DND-41 (cell line): ENCODE measurements at regions not wholly inside any gene's neighbourhood (a gene's known extent, or its start where the extent isn't known, plus 50 kb on each side); places are given as distances from the start of the nearest gene placed in this dataset.

Experiments used
- ATAC-seq: fragments of 200-7000 bp; cut with Tn5 transposase; 3 replicates; pipeline ENCODE4 v1.9.1; 2021; ENCODE audit warnings: low read depth; ENCODE audit not compliant: insufficient read depth
- DNase-seq: peaks from one replicate; pipeline ENCODE4 v3.0.0-alpha.2; 2020
- H2AFZ ChIP-seq: 2 replicates; pipeline ENCODE4 v1.6.0; 2012; ENCODE audit warnings: low read depth, low read length
- H3K27ac ChIP-seq: 2 replicates; pipeline ENCODE4 v1.5.1; 2012; ENCODE audit warnings: low read length, inconsistent platforms
- H3K27me3 ChIP-seq: fragments of 200-600 bp; sonication (generic); 2 replicates; pipeline ENCODE4 v1.6.0; 2012; ENCODE audit warnings: low read length, mild to moderate bottlenecking, inconsistent platforms; ENCODE audit not compliant: insufficient read depth, poor library complexity
- H3K36me3 ChIP-seq: 2 replicates; pipeline ENCODE4 v1.5.1; 2012; ENCODE audit warnings: low read length, inconsistent platforms; ENCODE audit not compliant: insufficient read depth
- H3K4me1 ChIP-seq: 2 replicates; pipeline ENCODE4 v1.5.1; 2012; ENCODE audit warnings: mild to moderate bottlenecking, low read length; ENCODE audit not compliant: insufficient read depth
- H3K4me2 ChIP-seq: 2 replicates; pipeline ENCODE4 v1.6.0; 2012; ENCODE audit warnings: mild to moderate bottlenecking, moderate library complexity, low read length, inconsistent platforms; ENCODE audit not compliant: insufficient read depth
- H3K4me3 ChIP-seq, 2 experiments: fragments of 200-600 bp in 1 of 2; shearing (Covaris generic) in 1 of 2; 2 replicates each; pipeline ENCODE4 v1.5.1; 2012 to 2016; ENCODE audit warnings: inconsistent platforms in 2 of 2, low read length in 2 of 2, mild to moderate bottlenecking in 2 of 2, low read depth in 1 of 2, moderate library complexity in 1 of 2
- H3K79me2 ChIP-seq: 2 replicates; pipeline ENCODE4 v1.6.0; 2012; ENCODE audit warnings: low read length, inconsistent platforms; ENCODE audit not compliant: insufficient read depth
- H3K9ac ChIP-seq: 2 replicates; pipeline ENCODE4 v1.6.0; 2012; ENCODE audit warnings: low read depth, mild to moderate bottlenecking, inconsistent platforms, low read length, moderate library complexity
- H3K9me3 ChIP-seq: 2 replicates; pipeline ENCODE4 v1.5.1; 2012; ENCODE audit warnings: low read length, moderate library complexity, mild to moderate bottlenecking, inconsistent platforms; ENCODE audit not compliant: insufficient read depth, severe bottlenecking
- H4K20me1 ChIP-seq: 2 replicates; pipeline ENCODE4 v1.6.0; 2012; ENCODE audit warnings: low read length; ENCODE audit not compliant: insufficient read depth
- EZH2 ChIP-seq: IDR thresholded peaks from 3 replicates; pipeline ENCODE4 v1.6.1; 2012; ENCODE audit warnings: borderline replicate concordance, low read depth, mild to moderate bottlenecking, moderate library complexity, low read length, inconsistent platforms; ENCODE audit not compliant: severe bottlenecking
- TF ChIP-seq, protein P1 (sequence below): IDR thresholded peaks from 2 replicates; pipeline ENCODE4 v1.5.1; 2012; ENCODE audit warnings: borderline replicate concordance, low read length, moderate library complexity, mild to moderate bottlenecking; ENCODE audit not compliant: poor library complexity, severe bottlenecking; ENCODE audit errors: extremely low read depth

DNA sequence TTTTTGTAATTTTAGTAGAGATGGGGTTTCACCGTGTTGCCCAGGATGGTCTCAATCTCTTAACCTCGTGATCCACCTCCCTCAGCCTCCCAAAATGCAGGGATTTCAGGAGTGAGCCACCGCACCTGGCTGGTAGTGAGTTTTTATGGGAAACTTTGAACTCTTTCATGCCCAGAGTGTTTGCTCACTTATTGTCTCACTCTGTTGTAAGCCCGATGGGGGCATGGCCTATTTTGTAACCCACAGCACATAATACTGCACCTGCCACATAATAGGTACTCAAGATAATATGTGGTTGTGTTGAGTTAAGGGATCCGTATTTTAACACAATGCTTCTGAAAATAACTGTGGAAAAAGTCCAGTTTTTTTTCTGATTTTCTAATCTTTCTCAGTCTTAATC is 109.6 kb upstream of the GIMD1 start:
- Histone ChIP-seq H3K36me3 (no peaks in the 10 kb centered on the region), H2AFZ (no peak overlapping the region), H4K20me1 (no peaks in the 10 kb centered on the region), H3K4me1 (no peaks in the 10 kb centered on the region), H3K9ac (no peak overlapping the region), H3K4me2 (no peak overlapping the region), H3K27me3 (no peaks in the 10 kb centered on the region), H3K4me3 (no peak overlapping the region), H3K79me2 (no peaks in the 10 kb centered on the region), H3K9me3 (no peaks in the 10 kb centered on the region), H3K27ac (no peak overlapping the region)
- TF ChIP-seq, protein P1, sequence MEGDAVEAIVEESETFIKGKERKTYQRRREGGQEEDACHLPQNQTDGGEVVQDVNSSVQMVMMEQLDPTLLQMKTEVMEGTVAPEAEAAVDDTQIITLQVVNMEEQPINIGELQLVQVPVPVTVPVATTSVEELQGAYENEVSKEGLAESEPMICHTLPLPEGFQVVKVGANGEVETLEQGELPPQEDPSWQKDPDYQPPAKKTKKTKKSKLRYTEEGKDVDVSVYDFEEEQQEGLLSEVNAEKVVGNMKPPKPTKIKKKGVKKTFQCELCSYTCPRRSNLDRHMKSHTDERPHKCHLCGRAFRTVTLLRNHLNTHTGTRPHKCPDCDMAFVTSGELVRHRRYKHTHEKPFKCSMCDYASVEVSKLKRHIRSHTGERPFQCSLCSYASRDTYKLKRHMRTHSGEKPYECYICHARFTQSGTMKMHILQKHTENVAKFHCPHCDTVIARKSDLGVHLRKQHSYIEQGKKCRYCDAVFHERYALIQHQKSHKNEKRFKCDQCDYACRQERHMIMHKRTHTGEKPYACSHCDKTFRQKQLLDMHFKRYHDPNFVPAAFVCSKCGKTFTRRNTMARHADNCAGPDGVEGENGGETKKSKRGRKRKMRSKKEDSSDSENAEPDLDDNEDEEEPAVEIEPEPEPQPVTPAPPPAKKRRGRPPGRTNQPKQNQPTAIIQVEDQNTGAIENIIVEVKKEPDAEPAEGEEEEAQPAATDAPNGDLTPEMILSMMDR, result no peak
- TF ChIP-seq EZH2, result no peak
- ATAC-seq (no peak), DNase-seq (no peak)

DNA sequence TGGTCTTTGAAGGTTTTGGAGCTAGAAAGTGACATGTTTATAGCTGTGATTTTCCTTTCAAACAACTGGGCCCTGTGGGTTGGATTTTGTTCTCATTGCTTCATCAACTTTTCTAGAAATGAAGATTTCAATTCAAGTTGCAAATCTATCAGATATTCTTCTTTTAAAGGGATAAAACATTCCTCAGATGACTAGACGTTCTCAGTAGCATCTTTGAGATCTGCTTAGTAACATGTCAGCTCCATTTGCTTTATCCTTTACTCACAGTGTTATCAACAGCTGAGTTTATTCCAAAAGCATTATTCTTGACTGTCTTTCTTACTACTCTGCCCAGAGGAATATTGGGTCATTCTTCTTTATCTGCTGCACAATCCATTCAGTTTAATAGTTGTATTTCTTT is 108.2 kb upstream of the GIMD1 start:
- no peak overlapping the region for H3K4me3 ChIP-seq
- H3K79me2 ChIP-seq, result no peaks in the 10 kb centered on the region
- no peaks in the 10 kb centered on the region for H4K20me1 ChIP-seq
- no peak overlapping the region for H3K27ac ChIP-seq
- DNase-seq (no peak), ATAC-seq (no peak)
- H3K4me2 ChIP-seq, result no peak overlapping the region
- no peak overlapping the region for H2AFZ ChIP-seq
- no peak for TF ChIP-seq EZH2
- TF ChIP-seq, protein P1, result no peak
- H3K9me3 ChIP-seq, result no peaks in the 10 kb centered on the region
- H3K4me1 ChIP-seq, result no peaks in the 10 kb centered on the region
- no peak overlapping the region for H3K9ac ChIP-seq
- no peaks in the 10 kb centered on the region for H3K36me3 ChIP-seq
- H3K27me3 ChIP-seq, result no peaks in the 10 kb centered on the region

DNA sequence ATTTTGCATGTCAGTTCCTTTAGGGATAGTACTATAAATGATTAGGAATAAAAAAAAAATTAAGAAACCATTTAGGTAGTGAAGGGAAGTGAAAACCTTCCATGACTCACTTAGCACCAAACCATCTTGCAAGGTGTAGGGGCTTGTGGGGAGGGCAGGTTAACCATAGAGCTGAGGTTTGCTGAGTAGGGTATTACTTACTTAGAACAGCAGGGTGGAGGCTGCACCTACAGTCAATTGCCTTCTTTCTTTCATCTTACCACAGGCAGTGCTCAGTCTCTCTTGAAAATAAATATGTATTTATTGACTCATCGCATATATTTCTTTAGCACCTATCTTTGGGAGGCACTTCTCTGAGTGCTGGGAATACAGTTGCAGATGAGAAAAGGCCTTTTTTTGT is 104.9 kb upstream of the GIMD1 start:
- TF ChIP-seq EZH2, result no peak
- TF ChIP-seq, protein P1, result no peak
- Histone ChIP-seq H3K4me2 (no peak overlapping the region), H3K4me1 (no peaks in the 10 kb centered on the region), H3K36me3 (no peaks in the 10 kb centered on the region), H3K9ac (no peak overlapping the region), H4K20me1 (no peaks in the 10 kb centered on the region), H3K79me2 (no peaks in the 10 kb centered on the region), H3K9me3 (no peaks in the 10 kb centered on the region), H3K4me3 (no peak overlapping the region), H3K27me3 (no peaks in the 10 kb centered on the region), H3K27ac (no peak overlapping the region), H2AFZ (no peak overlapping the region)
- DNase-seq (no peak), ATAC-seq (0 out of 3 replicates have a peak, but pooled peaks have one; percentile 35)

DNA sequence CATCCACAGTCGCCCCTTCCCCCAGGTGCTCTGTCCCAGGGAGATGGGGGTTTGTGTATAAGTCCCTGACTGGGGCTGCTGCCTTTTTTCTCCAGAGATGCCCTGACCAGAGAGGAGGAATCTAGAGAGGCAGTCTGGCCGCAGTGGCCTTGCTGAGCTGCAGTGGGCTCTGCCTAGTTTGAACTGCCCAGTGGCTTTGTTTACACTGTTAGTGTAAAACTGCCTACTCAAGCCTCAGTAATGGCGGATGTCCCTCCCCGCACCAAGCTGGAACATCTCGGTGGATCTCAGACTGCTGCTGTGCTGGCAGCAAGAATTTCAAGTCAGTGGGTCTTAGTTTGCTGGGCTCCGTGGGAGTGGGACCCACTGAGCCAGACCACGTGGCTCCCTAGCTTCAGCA is 102.6 kb upstream of the GIMD1 start:
- Histone ChIP-seq H3K27me3 (no peaks in the 10 kb centered on the region), H3K4me1 (no peaks in the 10 kb centered on the region), H3K36me3 (no peaks in the 10 kb centered on the region), H3K9me3 (no peaks in the 10 kb centered on the region), H3K79me2 (no peaks in the 10 kb centered on the region), H3K9ac (no peak overlapping the region), H3K4me2 (no peak overlapping the region), H3K27ac (no peak overlapping the region), H4K20me1 (no peaks in the 10 kb centered on the region), H3K4me3 (no peak overlapping the region), H2AFZ (no peak overlapping the region)
- no peak for ATAC-seq
- TF ChIP-seq, protein P1, result no peak
- no peak for TF ChIP-seq EZH2
- DNase-seq, result no peak
